Heart right ventricle (tissue), 16 donors: ENCODE measurements at regions not wholly inside any gene's neighbourhood (a gene's known extent, or its start where the extent isn't known, plus 50 kb on each side); places are given as distances from the start of the nearest gene placed in this dataset.
"Not testable (repeated sequence)": the region's sequence is repeated elsewhere in the genome, so short reads cannot be mapped to it uniquely, and the experiment has no call there.

Experiments
- ATAC-seq, 8 donors: fragments of 200-7000 bp; cut with Tn5 transposase; one replicate each; pipeline ENCODE4 v1.9.1; 2020; ENCODE audit warnings: mild to moderate bottlenecking in 8 of 8, moderate library complexity in 8 of 8, moderate number of reproducible peaks in 1 of 8
- DNase-seq, 2 donors: peaks; one replicate each; pipeline ENCODE4 v3.0.0-alpha.2; 2020
- H3K27ac ChIP-seq, 10 donors: fragments of 200-600 bp; sonication (generic) in 2 of 10; one replicate each; pipeline versions ENCODE4 v1.5.0 to v1.8.0; 2020 to 2022; ENCODE audit warnings: mild to moderate bottlenecking in 3 of 10
- H3K27me3 ChIP-seq, 7 donors: fragments of 200-600 bp; one replicate each; pipeline ENCODE4 v1.8.0; 2021 to 2022; ENCODE audit warnings: mild to moderate bottlenecking in 2 of 7
- H3K36me3 ChIP-seq, 9 donors: fragments of 200-600 bp; sonication (generic) in 1 of 9; one replicate each; pipeline versions ENCODE4 v1.5.0 to v1.8.0; 2020 to 2022; ENCODE audit warnings: mild to moderate bottlenecking in 2 of 9
- H3K4me1 ChIP-seq, 9 donors: fragments of 200-600 bp; sonication (generic) in 1 of 9; one replicate each; pipeline versions ENCODE4 v1.5.0 to v1.8.0; 2020 to 2022; ENCODE audit warnings: mild to moderate bottlenecking in 4 of 9
- H3K4me3 ChIP-seq, 10 donors: fragments of 200-600 bp; sonication (generic) in 2 of 10; one replicate each; pipeline versions ENCODE4 v1.5.0 to v1.8.0; 2020 to 2022; ENCODE audit warnings: mild to moderate bottlenecking in 7 of 10, moderate library complexity in 2 of 10
- H3K9me3 ChIP-seq, 11 donors: fragments of 200-600 bp in 10 of 11; sonication (generic) in 2 of 11; one replicate each; pipeline versions ENCODE4 v1.5.0 to v1.8.0; 2013 to 2022; ENCODE audit warnings: mild to moderate bottlenecking in 2 of 11, control low read depth in 1 of 11, moderate library complexity in 1 of 11
- WGBS, 2 donors: extraction: QIAGEN DNeasy Blood & Tissue Kit; methylation state at CpG; one replicate each; pipeline ENCODE4 v1.1.7; 2013; ENCODE audit warnings: inconsistent platforms in 1 of 2; 5-methylcytosine and 5-hydroxymethylcytosine counted together
- intact Hi-C, 10 donors: fragments of 100-400 bp; cut with DNase I; formaldehyde crosslinking; loops; one replicate each; pipeline versions ENCODE4 v1.11.1 to v1.14.2; 2022
- TF ChIP-seq, protein P1 (sequence below), 9 donors: fragments of 200-600 bp; sonication (generic) in 2 of 9; IDR thresholded peaks; one replicate each; pipeline versions ENCODE4 v1.5.0 to v1.8.0; 2021 to 2022; ENCODE audit warnings: antibody characterized with exemption in 9 of 9, mild to moderate bottlenecking in 5 of 9, moderate library complexity in 1 of 9
- donor health status: Arrhythmogenic right ventricular cardiomyopathy.
- donor health status: ischemic (EF 13 %, LVEDD 7.1; RV severe dilation, severe dysfunction).
- donor health status: healthy with polysubstance abuse.
- donor health status: DM: no; HTN: yes; CAD: no.
- donor health status: DM: no; HTN: no; CAD: no.
- donor health status: ischemic (EF 25% LVEDD 6.9; RV normal size, moderate dysfunction).
- donor health status: ischemic (EF 25% LVEDD 5.7; RV mildly dilated, moderate dysfunction).
- donor health status: healthy.
- donor health status: DM: yes; HTN: yes; CAD: no.
- donor health status: Ischemic cardiomyopathy.
- donor health status: ischemic (EF 35%, LVEDD 5.7; RV mildly dilated, moderate dysfunction).
- donor health status: nonischemic (EF 11% LVEDD 7.7; RV severe dilation, severe dysfunction).
- donor health status: DM: yes; HTN: yes; CAD: no.
- donor health status: PGD.
- donor health status: ischemic (EF 29% LVEDD 5.4; RV normal size, mild dysfunction).
- donor health status: nonischemic (EF 23%, LVEDD 6.1; RV moderate dilation, normal function).

DNA sequence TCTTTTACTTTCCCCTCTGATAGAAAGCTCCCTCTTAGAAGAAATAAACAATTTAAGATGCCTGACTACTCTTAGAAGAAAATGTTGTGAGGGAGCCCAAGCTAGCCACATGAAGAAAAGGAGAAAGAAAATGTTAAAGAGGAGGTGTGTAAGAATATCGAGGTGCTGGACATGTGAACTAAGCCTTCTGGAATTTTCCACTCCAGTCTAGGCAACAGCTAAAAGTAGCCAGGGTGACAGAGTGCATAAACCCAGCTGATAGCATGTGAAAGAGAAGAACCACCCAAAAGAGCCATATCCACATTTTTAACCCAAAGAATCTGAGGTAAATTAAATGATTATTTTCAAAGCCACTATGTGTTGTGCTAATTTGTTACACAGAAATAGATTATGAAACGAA is 1690.6 kb upstream of the LRRTM3 start:
- TF ChIP-seq, protein P1, sequence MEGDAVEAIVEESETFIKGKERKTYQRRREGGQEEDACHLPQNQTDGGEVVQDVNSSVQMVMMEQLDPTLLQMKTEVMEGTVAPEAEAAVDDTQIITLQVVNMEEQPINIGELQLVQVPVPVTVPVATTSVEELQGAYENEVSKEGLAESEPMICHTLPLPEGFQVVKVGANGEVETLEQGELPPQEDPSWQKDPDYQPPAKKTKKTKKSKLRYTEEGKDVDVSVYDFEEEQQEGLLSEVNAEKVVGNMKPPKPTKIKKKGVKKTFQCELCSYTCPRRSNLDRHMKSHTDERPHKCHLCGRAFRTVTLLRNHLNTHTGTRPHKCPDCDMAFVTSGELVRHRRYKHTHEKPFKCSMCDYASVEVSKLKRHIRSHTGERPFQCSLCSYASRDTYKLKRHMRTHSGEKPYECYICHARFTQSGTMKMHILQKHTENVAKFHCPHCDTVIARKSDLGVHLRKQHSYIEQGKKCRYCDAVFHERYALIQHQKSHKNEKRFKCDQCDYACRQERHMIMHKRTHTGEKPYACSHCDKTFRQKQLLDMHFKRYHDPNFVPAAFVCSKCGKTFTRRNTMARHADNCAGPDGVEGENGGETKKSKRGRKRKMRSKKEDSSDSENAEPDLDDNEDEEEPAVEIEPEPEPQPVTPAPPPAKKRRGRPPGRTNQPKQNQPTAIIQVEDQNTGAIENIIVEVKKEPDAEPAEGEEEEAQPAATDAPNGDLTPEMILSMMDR (IDR thresholded peaks at IDR 0.05): no peak
- Histone ChIP-seq H3K4me3 (no peak overlapping the region), H3K4me1 (no peaks in the 10 kb centered on the region), H3K36me3 (no peaks in the 10 kb centered on the region), H3K27me3 (no peaks in the 10 kb centered on the region), H3K9me3 (no peaks in the 10 kb centered on the region), H3K27ac (no peak overlapping the region)
- intact Hi-C loops: no loop called here
- no peak for DNase-seq
- WGBS, 2 donors: 56 to 65% methylated on average over 2 of the region's 2 CpGs
- ATAC-seq: no peak

DNA sequence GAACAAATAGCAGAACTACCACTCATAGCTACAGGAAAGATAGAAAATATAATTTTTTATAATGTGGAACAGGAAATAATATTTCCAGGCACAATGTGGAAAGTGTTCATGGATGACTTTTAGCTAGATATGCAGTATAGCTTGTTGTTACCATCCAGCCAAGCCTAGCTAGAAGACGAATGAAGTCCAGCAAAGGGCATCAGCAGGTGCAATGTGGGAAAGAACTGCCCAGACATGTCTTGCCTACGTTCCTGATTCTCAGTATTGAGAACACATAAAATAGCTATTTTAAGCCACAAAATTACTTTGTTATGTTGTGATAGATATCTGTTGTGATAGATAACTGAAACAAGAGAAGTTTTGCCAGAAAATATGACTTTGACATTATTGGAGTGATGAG is 1690.0 kb upstream of the LRRTM3 start:
- H3K9me3 ChIP-seq: no peaks in the 10 kb centered on the region
- no peak for DNase-seq
- H3K27me3 ChIP-seq: no peaks in the 10 kb centered on the region
- H3K36me3 ChIP-seq: no peaks in the 10 kb centered on the region
- no peaks in the 10 kb centered on the region for H3K4me1 ChIP-seq
- intact Hi-C loops: no loop called here
- no peak overlapping the region for H3K27ac ChIP-seq
- ATAC-seq: no peak
- WGBS, 2 donors: 77 to 79% methylated on average over 2 of the region's 2 CpGs
- H3K4me3 ChIP-seq: no peak overlapping the region
- TF ChIP-seq, protein P1 (IDR thresholded peaks at IDR 0.05): no peak

DNA sequence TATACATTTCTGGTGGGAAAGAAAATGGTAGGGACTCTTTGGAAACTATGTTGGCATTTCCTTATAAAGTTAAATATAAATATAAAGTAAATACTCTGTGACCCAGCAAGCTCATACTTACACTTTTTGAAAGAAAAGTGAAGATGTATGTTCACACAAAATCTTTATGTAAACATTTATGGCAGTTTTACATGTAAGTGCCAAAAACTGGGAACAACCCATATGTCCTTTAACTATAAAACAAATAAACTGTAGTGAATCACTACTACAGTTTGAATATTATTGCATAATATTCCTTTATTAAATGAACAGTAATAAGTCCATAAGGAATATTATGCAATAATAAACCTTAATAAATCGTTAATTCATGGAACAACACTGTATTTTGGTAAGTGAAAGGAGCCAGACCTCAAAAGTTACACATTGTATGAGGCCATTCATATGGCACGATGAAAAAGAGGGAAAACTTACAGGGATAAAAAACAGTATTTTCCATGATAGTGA is 1660.3 kb upstream of the LRRTM3 start:
- TF ChIP-seq, protein P1 (IDR thresholded peaks at IDR 0.05): no peak
- Histone ChIP-seq H3K4me1 (no peaks in the 10 kb centered on the region), H3K4me3 (no peak overlapping the region), H3K9me3 (peaks cover 0 to 17% (median 0%) of the 10 kb centered on the region in 11 donors), H3K36me3 (no peaks in the 10 kb centered on the region), H3K27ac (no peak overlapping the region), H3K27me3 (no peaks in the 10 kb centered on the region)
- DNase-seq: no peak
- intact Hi-C loops: no loop called here
- no peak for ATAC-seq
- 85 to 86% methylated on average over 2 of the region's 2 CpGs for WGBS, 2 donors

DNA sequence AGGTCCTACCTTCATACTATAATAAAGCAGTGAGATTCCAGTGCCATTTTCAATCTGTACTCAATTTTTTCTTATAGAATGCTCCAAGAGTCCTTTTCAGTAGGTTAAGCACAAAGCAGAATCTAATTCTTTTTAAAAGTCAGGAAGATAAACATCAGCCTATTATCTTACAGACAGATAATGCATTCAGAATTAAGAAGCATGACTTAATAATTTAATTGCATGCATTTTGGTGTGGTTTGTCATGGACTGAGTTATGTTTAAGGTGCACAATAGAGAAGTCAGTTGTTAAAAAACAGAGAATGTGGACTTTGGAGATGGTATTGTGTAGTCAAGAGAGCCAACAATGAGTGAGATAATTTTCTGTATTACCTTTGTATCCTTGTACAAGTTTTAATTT is 1656.3 kb upstream of the LRRTM3 start:
- DNase-seq, H3K27ac ChIP-seq, H3K9me3 ChIP-seq, H3K4me1 ChIP-seq, H3K36me3 ChIP-seq, intact Hi-C loops, H3K27me3 ChIP-seq, ATAC-seq, H3K4me3 ChIP-seq: not testable (repeated sequence)

DNA sequence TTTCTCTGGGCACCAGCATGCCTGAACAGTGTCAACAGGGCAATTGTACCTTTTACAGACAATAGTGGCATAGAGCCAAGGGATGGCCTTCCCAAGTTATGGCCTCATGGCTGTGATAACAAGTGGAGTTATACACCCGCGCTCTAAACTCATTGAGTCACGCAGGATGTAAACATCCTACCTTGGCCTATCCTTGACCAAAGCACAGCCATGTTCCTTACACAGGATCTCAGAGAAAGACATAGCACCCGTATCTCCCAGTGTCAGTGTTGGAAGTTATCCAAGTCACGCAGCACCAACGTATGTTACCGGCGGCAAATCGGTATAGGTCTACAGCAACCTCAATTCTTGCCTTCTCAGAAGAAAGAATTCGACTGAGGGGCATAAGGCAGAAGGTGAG is 1654.9 kb upstream of the LRRTM3 start:
- 92 to 96% methylated on average over 10 of the region's 10 CpGs for WGBS, 2 donors
- TF ChIP-seq, protein P1 (IDR thresholded peaks at IDR 0.05): no peak
- H3K27ac ChIP-seq: no peak overlapping the region
- H3K27me3 ChIP-seq: no peaks in the 10 kb centered on the region
- H3K4me3 ChIP-seq: no peak overlapping the region
- H3K36me3 ChIP-seq: no peaks in the 10 kb centered on the region
- H3K9me3 ChIP-seq: no peaks in the 10 kb centered on the region
- H3K4me1 ChIP-seq: no peaks in the 10 kb centered on the region
- intact Hi-C loops: no loop called here
- ATAC-seq (no peak), DNase-seq (no peak)
